ENCODE measurements at regions not wholly inside any gene's neighbourhood (a gene's known extent, or its start where the extent isn't known, plus 50 kb on each side); places are given as distances from the start of the nearest gene placed in this dataset.

DNA sequence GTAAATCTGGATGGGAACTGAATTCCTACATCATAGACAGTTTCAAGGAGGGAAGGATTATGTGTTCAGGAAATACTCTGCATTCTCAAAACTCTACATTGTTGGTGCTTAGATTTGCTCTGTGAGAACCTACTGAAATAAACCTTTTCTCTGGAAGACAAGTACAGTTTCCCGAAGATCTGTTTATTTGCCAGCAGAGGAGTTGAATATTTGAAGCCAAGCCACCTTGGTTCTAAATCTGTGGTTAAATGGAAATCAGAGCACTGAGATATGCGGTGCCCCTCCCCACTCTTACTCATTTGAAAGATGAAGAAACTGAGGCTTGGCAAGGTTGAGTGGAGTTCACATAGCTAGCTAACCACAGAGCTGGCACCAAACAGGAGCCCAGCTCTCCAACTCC lies 146.3 kb upstream of the CTAGE1 start:
- DNase-seq (ENCODE audit: low spot score) = no peak
- no peak for TF ChIP-seq CTCF (IDR thresholded peaks at IDR 0.05; ENCODE audit: extremely low read depth, insufficient read depth, missing control alignments)
- in situ Hi-C loops (cut with MboI; ENCODE audit: low pct_unique_long_range_greater_than_20kb, low sequenced_read_pairs, unreplicated experiment) = loop anchor here (25.0 kb wide), 1 partner anchor 652 kb away; no protein-coding TSS in a partner anchor

DNA sequence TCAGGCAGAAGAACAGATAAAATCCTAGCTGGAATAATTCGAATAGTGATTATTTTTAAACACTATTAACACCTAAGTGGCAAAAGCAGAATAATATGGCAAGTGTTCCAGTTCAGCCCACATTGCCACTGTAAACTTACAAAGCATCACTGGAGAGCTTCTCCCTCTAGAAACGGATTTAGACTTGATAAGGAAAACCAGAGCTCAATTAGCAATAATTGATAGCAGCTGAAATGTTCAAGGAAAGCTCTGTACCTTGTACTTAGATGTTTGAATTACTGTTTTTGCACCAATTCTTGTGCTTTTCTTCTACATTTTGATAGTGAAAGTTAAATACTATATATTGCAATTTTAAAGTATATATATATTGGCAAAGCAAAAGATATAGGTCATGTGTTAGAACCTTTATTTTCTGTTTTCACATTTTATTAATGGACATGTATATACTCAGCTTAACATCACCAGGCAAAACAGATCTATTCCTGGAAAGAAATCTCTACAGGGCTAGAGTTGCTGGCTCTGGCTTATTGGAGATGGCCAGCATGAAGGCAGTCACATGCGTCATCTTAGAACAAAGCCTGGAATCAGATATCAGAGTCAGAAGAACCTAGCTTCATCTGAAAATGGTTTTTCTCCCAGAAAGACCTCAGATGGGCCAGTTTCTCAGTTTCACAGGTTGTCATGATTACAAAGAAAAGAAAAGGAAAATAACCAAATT lies 149.1 kb upstream of the CTAGE1 start:
- DNase-seq (ENCODE audit: low spot score) = no peak
- in situ Hi-C loops (cut with MboI; ENCODE audit: low pct_unique_long_range_greater_than_20kb, low sequenced_read_pairs, unreplicated experiment) = loop anchor here (25.0 kb wide), 1 partner anchor 655 kb away; no protein-coding TSS in a partner anchor
- TF ChIP-seq CTCF (IDR thresholded peaks at IDR 0.05; ENCODE audit: extremely low read depth, insufficient read depth, missing control alignments) = no peak

GRCh38 chr18:22567794-22568193 lies 150.1 kb upstream of the CTAGE1 start:
- DNase-seq (ENCODE audit: low spot score) = no peak
- no peak for TF ChIP-seq CTCF (IDR thresholded peaks at IDR 0.05; ENCODE audit: extremely low read depth, insufficient read depth, missing control alignments)
- in situ Hi-C loops (cut with MboI; ENCODE audit: low pct_unique_long_range_greater_than_20kb, low sequenced_read_pairs, unreplicated experiment) = loop anchor here (25.0 kb wide), 1 partner anchor 655 kb away; no protein-coding TSS in a partner anchor

- in situ Hi-C loops (cut with MboI; ENCODE audit: low pct_unique_long_range_greater_than_20kb, low sequenced_read_pairs, unreplicated experiment) = loop anchor here (25.0 kb wide), 1 partner anchor 658 kb away; no protein-coding TSS in a partner anchor
- DNase-seq (ENCODE audit: low spot score) = no peak
- no peak for TF ChIP-seq CTCF (IDR thresholded peaks at IDR 0.05; ENCODE audit: extremely low read depth, insufficient read depth, missing control alignments)
Observed at GRCh38 chr18:22570492-22570891, 152.8 kb upstream of the CTAGE1 start.

DNA sequence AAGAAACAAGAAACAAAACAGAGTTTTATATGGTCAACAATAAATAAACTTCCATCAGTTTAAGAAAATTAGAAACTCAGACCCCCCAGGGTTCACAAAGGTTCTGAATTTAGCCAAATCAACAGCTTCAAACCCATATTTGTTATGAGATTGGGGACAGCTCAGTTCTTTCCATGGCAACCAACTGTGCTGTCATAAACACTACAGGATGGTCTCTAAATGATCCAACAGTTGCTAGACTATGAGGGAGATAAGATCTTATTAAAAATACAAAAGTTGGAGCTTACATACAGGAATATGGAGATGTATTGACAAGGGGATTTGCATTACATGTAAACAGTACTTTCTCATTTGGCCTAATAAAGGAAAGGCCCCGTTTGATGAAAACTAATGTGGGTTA lies 154.6 kb upstream of the CTAGE1 start:
- DNase-seq (ENCODE audit: low spot score) = no peak
- in situ Hi-C loops (cut with MboI; ENCODE audit: low pct_unique_long_range_greater_than_20kb, low sequenced_read_pairs, unreplicated experiment) = loop anchor here (25.0 kb wide), 1 partner anchor 660 kb away; no protein-coding TSS in a partner anchor
- no peak for TF ChIP-seq CTCF (IDR thresholded peaks at IDR 0.05; ENCODE audit: extremely low read depth, insufficient read depth, missing control alignments)

DNA sequence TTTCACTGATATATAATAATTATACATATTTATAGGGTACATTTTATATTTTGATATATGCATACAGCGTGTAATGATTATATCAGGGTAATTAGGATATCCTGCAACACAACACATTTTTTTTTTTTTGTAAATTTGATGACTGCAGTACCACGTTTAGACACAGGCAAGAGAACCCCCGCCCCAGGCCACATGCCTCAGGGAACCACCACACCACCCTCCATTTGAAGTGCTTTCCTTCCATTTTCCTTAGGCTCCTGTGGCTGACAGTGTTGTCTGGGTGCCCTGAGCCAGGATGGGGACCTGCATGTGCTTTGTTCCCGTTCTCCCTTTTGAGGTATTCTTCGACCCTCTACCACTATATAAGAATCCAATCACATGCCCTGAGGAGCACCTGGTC lies 161.6 kb upstream of the CTAGE1 start:
- in situ Hi-C loops (cut with MboI; ENCODE audit: low pct_unique_long_range_greater_than_20kb, low sequenced_read_pairs, unreplicated experiment) = no loop called here
- no peak for TF ChIP-seq CTCF (IDR thresholded peaks at IDR 0.05; ENCODE audit: extremely low read depth, insufficient read depth, missing control alignments)
- DNase-seq (ENCODE audit: low spot score) = no peak
